ENCODE measurements at regions not wholly inside any gene's neighbourhood (a gene's known extent, or its start where the extent isn't known, plus 50 kb on each side); places are given as distances from the start of the nearest gene placed in this dataset.

GRCh38 chr7:21092766-21093702 is 306.3 kb upstream of the SP8 start:
- no peak for DNase-seq
- H3K4me1 Mint-ChIP-seq = no peaks in the 10 kb centered on the region
- H3K36me3 Mint-ChIP-seq = no peaks in the 10 kb centered on the region
- H3K27me3 Mint-ChIP-seq = peaks cover 3 to 10% (median 6%) of the 10 kb centered on the region in 5 donors
- H3K9me3 Mint-ChIP-seq = peaks cover 0 to 4% (median 0%) of the 10 kb centered on the region in 9 donors
- no peak for ATAC-seq
- no peak overlapping the region for H3K4me3 Mint-ChIP-seq
- POLR2A ChIA-PET = no interaction called here
- H3K27ac Mint-ChIP-seq = no peak overlapping the region

DNA sequence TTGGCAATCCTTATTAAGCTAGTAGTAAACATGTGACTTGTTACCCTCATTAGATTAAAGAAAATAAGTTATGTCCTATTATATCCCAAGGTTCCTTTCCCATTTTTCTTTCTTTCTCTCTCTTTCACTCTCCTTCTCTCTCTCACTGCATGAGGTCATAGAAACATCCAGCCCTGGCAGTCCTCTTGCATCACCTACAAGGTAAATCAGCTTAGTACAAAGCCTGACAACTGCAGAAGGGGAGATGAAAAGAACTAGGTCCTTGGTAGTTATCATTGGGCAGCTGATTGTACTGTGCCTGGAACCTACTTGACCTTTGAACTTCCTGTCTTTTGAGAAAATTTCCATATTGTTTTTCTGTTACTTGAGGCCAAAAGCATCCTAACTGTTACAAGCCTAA is 307.9 kb upstream of the SP8 start:
- H3K4me1 Mint-ChIP-seq = no peaks in the 10 kb centered on the region
- no peak overlapping the region for H3K4me3 Mint-ChIP-seq
- no peak for ATAC-seq
- no peaks in the 10 kb centered on the region for H3K36me3 Mint-ChIP-seq
- POLR2A ChIA-PET = no interaction called here
- no peak overlapping the region for H3K27ac Mint-ChIP-seq
- DNase-seq = no peak
- H3K9me3 Mint-ChIP-seq = peaks cover 0 to 4% (median 0%) of the 10 kb centered on the region in 9 donors
- peaks cover 3 to 10% (median 6%) of the 10 kb centered on the region in 5 donors for H3K27me3 Mint-ChIP-seq

- POLR2A ChIA-PET = no interaction called here
- no peak overlapping the region for H3K4me3 Mint-ChIP-seq
- ATAC-seq (no peak), DNase-seq (no peak)
- H3K9me3 Mint-ChIP-seq = peaks cover 0 to 2% (median 0%) of the 10 kb centered on the region in 9 donors
- peaks cover 5 to 21% (median 9%) of the 10 kb centered on the region in 5 donors for H3K27me3 Mint-ChIP-seq
- no peaks in the 10 kb centered on the region for H3K4me1 Mint-ChIP-seq
- H3K36me3 Mint-ChIP-seq = no peaks in the 10 kb centered on the region
- no peak overlapping the region for H3K27ac Mint-ChIP-seq
Observed at GRCh38 chr7:21099432-21099831, 312.7 kb upstream of the SP8 start.

- peaks cover 0 to 2% (median 0%) of the 10 kb centered on the region in 9 donors for H3K9me3 Mint-ChIP-seq
- no peaks in the 10 kb centered on the region for H3K36me3 Mint-ChIP-seq
- POLR2A ChIA-PET = no interaction called here
- H3K4me3 Mint-ChIP-seq = no peak overlapping the region
- no peaks in the 10 kb centered on the region for H3K4me1 Mint-ChIP-seq
- ATAC-seq = no peak
- peaks cover 3 to 22% (median 10%) of the 10 kb centered on the region in 5 donors for H3K27me3 Mint-ChIP-seq
- H3K27ac Mint-ChIP-seq = no peak overlapping the region
- no peak for DNase-seq
Observed at GRCh38 chr7:21099955-21100354, 313.3 kb upstream of the SP8 start.

DNA sequence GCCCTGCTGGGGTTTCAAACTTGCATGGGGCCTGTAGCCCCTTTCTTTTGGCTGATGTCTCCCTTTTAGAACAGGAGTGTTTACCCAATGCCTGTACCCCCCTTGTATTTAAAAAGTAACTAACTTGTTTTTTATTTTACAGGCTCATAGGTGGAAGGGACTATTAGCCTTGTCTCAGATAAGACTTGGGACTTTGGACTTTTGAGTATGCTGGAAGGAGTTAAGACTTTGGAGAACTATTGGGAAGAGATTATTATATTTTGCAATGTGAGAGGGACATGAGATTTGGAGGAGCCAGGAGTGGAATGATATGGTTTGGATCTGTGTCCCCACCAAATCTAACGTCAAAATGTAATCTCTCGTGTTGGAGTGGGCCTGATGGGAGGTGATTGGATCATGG is 314.9 kb upstream of the SP8 start:
- POLR2A ChIA-PET = no interaction called here
- peaks cover 2 to 30% (median 10%) of the 10 kb centered on the region in 5 donors for H3K27me3 Mint-ChIP-seq

GRCh38 chr7:21103426-21104123 is 316.9 kb upstream of the SP8 start:
- Mint-ChIP-seq H3K4me3 (no peak overlapping the region), H3K4me1 (no peaks in the 10 kb centered on the region), H3K27ac (no peak overlapping the region), H3K27me3 (peaks cover 2 to 39% (median 7%) of the 10 kb centered on the region in 5 donors), H3K9me3 (no peaks in the 10 kb centered on the region), H3K36me3 (no peaks in the 10 kb centered on the region)
- ATAC-seq (no peak), DNase-seq (no peak)
- POLR2A ChIA-PET = no interaction called here

More for the DNA sequence above, 314.9 kb upstream of the SP8 start:
- H3K4me3 Mint-ChIP-seq = no peak overlapping the region
- H3K4me1 Mint-ChIP-seq = no peaks in the 10 kb centered on the region
- H3K9me3 Mint-ChIP-seq = peaks cover 0 to 2% (median 0%) of the 10 kb centered on the region in 9 donors
- no peaks in the 10 kb centered on the region for H3K36me3 Mint-ChIP-seq
- DNase-seq (no peak), ATAC-seq (no peak)
- no peak overlapping the region for H3K27ac Mint-ChIP-seq

DNA sequence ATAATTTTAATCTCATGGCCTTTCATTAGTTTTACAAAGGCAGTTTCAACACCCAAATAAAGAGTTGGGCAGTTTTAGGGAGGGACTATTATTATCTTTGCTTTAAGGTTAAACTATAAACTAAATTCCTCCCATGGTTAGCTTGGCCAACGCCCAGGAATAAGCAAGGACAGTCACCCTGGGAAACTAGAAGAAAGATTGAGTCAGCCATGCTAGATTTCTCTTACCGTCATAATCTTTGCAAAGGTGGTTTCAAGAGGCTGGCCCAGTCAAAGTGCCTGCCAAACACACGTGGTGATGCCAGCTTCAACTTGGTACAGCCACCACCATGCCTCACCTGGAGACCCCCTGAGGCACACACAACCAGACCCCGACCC is 317.4 kb upstream of the SP8 start:
- DNase-seq = no peak
- ATAC-seq = no peak
- Mint-ChIP-seq H3K9me3 (no peaks in the 10 kb centered on the region), H3K4me3 (no peak overlapping the region), H3K27ac (no peak overlapping the region), H3K4me1 (no peaks in the 10 kb centered on the region), H3K27me3 (peaks cover 2 to 44% (median 8%) of the 10 kb centered on the region in 5 donors), H3K36me3 (no peaks in the 10 kb centered on the region)
- POLR2A ChIA-PET = no interaction called here

GRCh38 chr7:21106296-21106732 is 319.6 kb upstream of the SP8 start:
- Mint-ChIP-seq H3K4me1 (no peaks in the 10 kb centered on the region), H3K4me3 (no peak overlapping the region), H3K27me3 (peaks cover 2 to 44% (median 8%) of the 10 kb centered on the region in 5 donors), H3K27ac (no peak overlapping the region), H3K36me3 (no peaks in the 10 kb centered on the region), H3K9me3 (no peaks in the 10 kb centered on the region)
- ATAC-seq = no peak
- DNase-seq = no peak
- POLR2A ChIA-PET = no interaction called here

- no peaks in the 10 kb centered on the region for H3K4me1 Mint-ChIP-seq
- H3K4me3 Mint-ChIP-seq = no peak overlapping the region
- ATAC-seq (no peak), DNase-seq (no peak)
- H3K27ac Mint-ChIP-seq = no peak overlapping the region
- peaks cover 2 to 44% (median 8%) of the 10 kb centered on the region in 5 donors for H3K27me3 Mint-ChIP-seq
- POLR2A ChIA-PET = no interaction called here
- no peaks in the 10 kb centered on the region for H3K36me3 Mint-ChIP-seq
- H3K9me3 Mint-ChIP-seq = no peaks in the 10 kb centered on the region
Observed at GRCh38 chr7:21107101-21107500, 320.4 kb upstream of the SP8 start.

DNA sequence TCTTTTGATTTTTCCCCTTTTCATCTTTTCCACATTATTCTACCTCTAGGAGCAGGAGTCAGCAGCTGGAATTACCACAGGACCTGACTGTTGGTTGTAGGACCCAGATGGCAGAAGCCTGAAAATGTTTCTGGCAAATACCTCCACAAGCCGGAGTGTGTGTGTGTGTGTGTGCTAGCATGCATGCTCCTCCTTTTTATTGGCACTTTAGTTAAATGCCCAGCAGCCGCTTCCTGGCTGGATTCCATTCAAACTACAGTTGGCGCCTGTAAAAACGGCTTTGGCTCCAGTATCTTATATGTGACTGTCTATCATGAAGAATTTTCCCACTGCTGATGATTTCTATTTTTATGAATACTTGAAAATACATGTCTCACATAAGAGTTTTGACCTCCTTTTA is 319.7 kb upstream of the SP4 start:
- no peaks in the 10 kb centered on the region for H3K4me1 Mint-ChIP-seq
- ATAC-seq (no peak), DNase-seq (no peak)
- H3K36me3 Mint-ChIP-seq = no peaks in the 10 kb centered on the region
- no peak overlapping the region for H3K4me3 Mint-ChIP-seq
- H3K9me3 Mint-ChIP-seq = no peaks in the 10 kb centered on the region
- peaks cover 0 to 36% (median 8%) of the 10 kb centered on the region in 5 donors for H3K27me3 Mint-ChIP-seq
- H3K27ac Mint-ChIP-seq = no peak overlapping the region
- POLR2A ChIA-PET = no interaction called here

DNA sequence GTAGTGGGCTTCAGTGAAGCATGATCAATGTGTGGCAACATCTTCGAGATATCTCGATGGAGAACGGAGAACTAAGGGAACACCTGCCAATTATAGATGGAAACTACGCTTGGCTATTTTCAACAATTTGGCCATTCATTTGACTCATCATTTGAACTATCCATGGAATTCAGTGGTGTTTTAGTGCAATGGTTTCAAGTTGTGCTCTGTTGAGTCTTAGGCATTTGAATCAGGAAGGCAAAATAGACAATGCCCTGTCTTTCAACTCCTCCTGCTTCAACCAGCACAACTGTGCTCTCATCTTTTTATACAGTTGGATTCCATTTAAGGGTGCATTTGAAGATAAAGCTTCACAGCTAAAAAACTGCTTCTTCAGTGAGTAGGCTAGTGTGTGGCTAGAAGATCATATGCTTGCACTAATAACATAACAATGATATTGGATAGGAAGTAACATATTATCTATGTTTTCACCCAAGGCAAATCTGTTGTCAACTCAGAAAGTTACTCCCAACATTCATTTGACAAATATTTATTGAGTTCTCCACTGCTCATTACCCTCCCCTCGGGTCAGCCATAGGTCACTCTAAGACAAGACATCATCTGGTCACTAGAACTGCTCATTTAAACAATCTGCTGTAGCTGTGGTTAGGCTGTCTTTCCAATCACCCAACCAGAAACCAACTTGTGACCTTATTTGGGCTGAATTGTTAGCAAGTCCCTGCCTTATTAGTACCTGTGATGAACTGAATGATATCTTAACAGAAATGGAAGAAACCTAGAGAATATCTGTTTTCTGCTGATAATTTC is 314.1 kb upstream of the SP4 start:
- Mint-ChIP-seq H3K9me3 (no peaks in the 10 kb centered on the region), H3K27me3 (peaks cover under 1 to 23% (median 8%) of the 10 kb centered on the region in 5 donors), H3K27ac (no peak overlapping the region), H3K36me3 (no peaks in the 10 kb centered on the region), H3K4me3 (no peak overlapping the region), H3K4me1 (no peaks in the 10 kb centered on the region)
- ATAC-seq = no peak
- no peak for DNase-seq
- POLR2A ChIA-PET = no interaction called here

GRCh38 chr7:21123586-21123985 is 304.3 kb upstream of the SP4 start:
- Mint-ChIP-seq H3K27me3 (peaks cover 2 to 15% (median 3%) of the 10 kb centered on the region in 5 donors), H3K4me3 (no peak overlapping the region), H3K4me1 (no peaks in the 10 kb centered on the region), H3K9me3 (no peaks in the 10 kb centered on the region), H3K36me3 (no peaks in the 10 kb centered on the region), H3K27ac (no peak overlapping the region)
- POLR2A ChIA-PET = no interaction called here
- ATAC-seq (no peak), DNase-seq (no peak)

DNA sequence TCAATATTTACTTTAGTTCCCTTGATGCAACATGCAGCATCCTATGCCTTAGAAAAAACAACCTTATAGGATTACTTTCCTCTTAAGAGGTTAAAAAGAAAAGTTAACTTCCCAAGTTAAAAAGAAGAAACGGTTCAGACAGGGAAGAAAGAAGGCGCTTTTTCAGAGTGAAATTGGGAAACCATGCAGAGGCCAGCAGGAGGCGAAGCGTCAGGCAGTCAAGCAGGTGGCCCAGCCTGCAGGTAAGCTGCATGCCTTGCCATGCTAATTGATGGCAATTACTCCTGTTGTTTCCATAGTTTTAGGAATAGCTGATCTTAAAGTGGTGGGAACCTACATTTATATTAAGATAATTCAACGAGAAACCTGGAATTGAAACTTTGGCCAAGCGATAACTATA is 302.6 kb upstream of the SP4 start:
- POLR2A ChIA-PET = no interaction called here
- no peaks in the 10 kb centered on the region for H3K36me3 Mint-ChIP-seq
- ATAC-seq (no peak), DNase-seq (no peak)
- no peaks in the 10 kb centered on the region for H3K4me1 Mint-ChIP-seq
- H3K4me3 Mint-ChIP-seq = no peak overlapping the region
- H3K27me3 Mint-ChIP-seq = peaks cover 2 to 10% (median 9%) of the 10 kb centered on the region in 5 donors
- peaks cover 0 to 2% (median 0%) of the 10 kb centered on the region in 9 donors for H3K9me3 Mint-ChIP-seq
- H3K27ac Mint-ChIP-seq = no peak overlapping the region
